HEK293 (cell line): ENCODE measurements at regions not wholly inside any gene's neighbourhood (a gene's known extent, or its start where the extent isn't known, plus 50 kb on each side); places are given as distances from the start of the nearest gene placed in this dataset.
A peak's percentile ranks its signal among the peaks of the same experiment; 100 is the strongest.
"Not testable (repeated sequence)": the region's sequence is repeated elsewhere in the genome, so short reads cannot be mapped to it uniquely, and the experiment has no call there.

ENCODE experiments used
- CTCF ChIA-PET: fragments of 350-600 bp; formaldehyde crosslinking; extraction: SDS; loops from one replicate; lab custom pipeline; 2021; ENCODE audit warnings: antibody characterized with exemption; lab: Yijun Ruan, JAX
- POLR2A ChIA-PET: fragments of 300-600 bp; formaldehyde crosslinking; extraction: SDS; loops from one replicate; lab custom pipeline; 2020; ENCODE audit warnings: antibody characterized with exemption, inconsistent platforms; lab: Yijun Ruan, JAX
- H3K27ac ChIP-seq: fragments of 200-500 bp; sonication (Bioruptor generic); 2 replicates; pipeline ENCODE4 v1.5.1; 2014; ENCODE audit warnings: low read depth, low read length, control low read depth, inconsistent platforms; ENCODE audit errors: extremely low read depth
- H3K36me3 ChIP-seq, 2 experiments: fragments of 200-500 bp in 1 of 2; sonication (Bioruptor generic) in 1 of 2; 1 replicate in 1 of 2; 2 replicates in 1 of 2; pipeline ENCODE4 v1.5.1; 2014 to 2017; ENCODE audit warnings: inconsistent platforms in 2 of 2, low read length in 2 of 2; ENCODE audit not compliant: control insufficient read depth in 2 of 2, insufficient read depth in 1 of 2
- H3K4me1 ChIP-seq: fragments of 200-500 bp; sonication (Bioruptor generic); 2 replicates; pipeline ENCODE4 v1.5.1; 2014; ENCODE audit warnings: mild to moderate bottlenecking, low read length, inconsistent platforms; ENCODE audit not compliant: control insufficient read depth, insufficient read depth
- H3K4me3 ChIP-seq: 2 replicates; pipeline ENCODE4 v1.5.1; 2011; ENCODE audit warnings: low read depth, mild to moderate bottlenecking, control low read depth, low read length, moderate library complexity
- H3K9me3 ChIP-seq: fragments of 200-500 bp; sonication (Bioruptor generic); 2 replicates; pipeline ENCODE4 v1.5.1; 2014; ENCODE audit warnings: low read depth, low read length, inconsistent platforms; ENCODE audit not compliant: control insufficient read depth, insufficient read depth
- ATF2 ChIP-seq: fragments of 450-650 bp; formaldehyde crosslinking; IDR thresholded peaks from 2 replicates; pipeline ENCODE4 v1.5.1; 2016; ENCODE audit warnings: missing biosample characterization, missing genetic modification characterization, low read depth
- GLIS2 ChIP-seq: fragments of 450-650 bp; formaldehyde crosslinking; IDR thresholded peaks from 2 replicates; pipeline ENCODE4 v1.5.1; 2016; ENCODE audit warnings: missing biosample characterization, missing genetic modification characterization
- KLF9 ChIP-seq: fragments of 450-650 bp; formaldehyde crosslinking; IDR thresholded peaks from 2 replicates; pipeline ENCODE4 v1.5.1; 2016; ENCODE audit warnings: missing biosample characterization, missing genetic modification characterization, low read depth
- OVOL3 ChIP-seq: fragments of 450-650 bp; formaldehyde crosslinking; IDR thresholded peaks from 2 replicates; pipeline ENCODE4 v1.5.1; 2016; ENCODE audit warnings: missing biosample characterization, missing genetic modification characterization
- SCRT2 ChIP-seq: fragments of 450-650 bp; formaldehyde crosslinking; IDR thresholded peaks from 2 replicates; pipeline ENCODE4 v1.5.1; 2016; ENCODE audit warnings: missing biosample characterization, missing genetic modification characterization
- SETDB1 ChIP-seq: IDR thresholded peaks from one replicate; pipeline ENCODE4 v1.6.1; 2017; ENCODE audit warnings: mild to moderate bottlenecking, low read length, moderate library complexity, mixed read lengths; ENCODE audit not compliant: insufficient read length
- ZBTB17 ChIP-seq: fragments of 450-650 bp; formaldehyde crosslinking; IDR thresholded peaks from 2 replicates; pipeline ENCODE4 v1.5.1; 2016; ENCODE audit warnings: missing biosample characterization, missing genetic modification characterization
- ZBTB20 ChIP-seq: fragments of 450-650 bp; formaldehyde crosslinking; IDR thresholded peaks from 2 replicates; pipeline ENCODE4 v1.5.1; 2016; ENCODE audit warnings: missing biosample characterization, missing genetic modification characterization
- ZBTB21 ChIP-seq: fragments of 450-650 bp; formaldehyde crosslinking; IDR thresholded peaks from 2 replicates; pipeline ENCODE4 v1.5.1; 2017; ENCODE audit warnings: missing biosample characterization, missing genetic modification characterization
- ZBTB7A ChIP-seq: fragments of 450-650 bp; formaldehyde crosslinking; IDR thresholded peaks from 2 replicates; pipeline ENCODE4 v1.5.1; 2016; ENCODE audit warnings: low read depth, missing biosample characterization, missing genetic modification characterization
- ZNF132 ChIP-seq: fragments of 450-650 bp; formaldehyde crosslinking; IDR thresholded peaks from 2 replicates; pipeline ENCODE4 v1.5.1; 2017; ENCODE audit warnings: missing biosample characterization, missing genetic modification characterization, borderline replicate concordance
- ZNF311 ChIP-seq: fragments of 450-650 bp; formaldehyde crosslinking; IDR thresholded peaks from 2 replicates; pipeline ENCODE4 v1.5.1; 2017; ENCODE audit warnings: missing biosample characterization, missing genetic modification characterization, borderline replicate concordance
- ZNF366 ChIP-seq: fragments of 450-650 bp; formaldehyde crosslinking; conservative IDR thresholded peaks from 2 replicates; pipeline ENCODE4 v1.5.1; 2016; ENCODE audit warnings: missing biosample characterization, missing genetic modification characterization
- ZNF449 ChIP-seq: fragments of 450-650 bp; formaldehyde crosslinking; IDR thresholded peaks from 2 replicates; pipeline ENCODE4 v1.5.1; 2017; ENCODE audit warnings: missing biosample characterization, mild to moderate bottlenecking, missing genetic modification characterization, moderate library complexity
- ZNF514 ChIP-seq: fragments of 450-650 bp; formaldehyde crosslinking; IDR thresholded peaks from 2 replicates; pipeline ENCODE4 v1.5.1; 2016; ENCODE audit warnings: missing biosample characterization, missing genetic modification characterization
- ZNF629 ChIP-seq: fragments of 450-650 bp; formaldehyde crosslinking; IDR thresholded peaks from 2 replicates; pipeline ENCODE4 v1.5.1; 2017; ENCODE audit warnings: missing biosample characterization, missing genetic modification characterization
- ZNF654 ChIP-seq: fragments of 450-650 bp; formaldehyde crosslinking; IDR thresholded peaks from 2 replicates; pipeline ENCODE4 v1.5.1; 2016; ENCODE audit warnings: low read depth, missing biosample characterization, missing genetic modification characterization
- ZNF660 ChIP-seq: fragments of 450-650 bp; IDR thresholded peaks from 2 replicates; pipeline ENCODE4 v1.5.1; 2018; ENCODE audit warnings: missing biosample characterization, mild to moderate bottlenecking, missing genetic modification characterization
- ZNF707 ChIP-seq: fragments of 450-650 bp; formaldehyde crosslinking; IDR thresholded peaks from 2 replicates; pipeline ENCODE4 v1.5.1; 2016; ENCODE audit warnings: missing biosample characterization, missing genetic modification characterization
- ZSCAN23 ChIP-seq: fragments of 450-650 bp; formaldehyde crosslinking; IDR thresholded peaks from 2 replicates; pipeline ENCODE4 v1.5.1; 2016; ENCODE audit warnings: missing biosample characterization, missing genetic modification characterization

GRCh38 chrX:13441608-13442007 is 121.8 kb upstream of the ATXN3L start:
- POLR2A ChIA-PET, H3K4me3 ChIP-seq, H3K36me3 ChIP-seq, H3K9me3 ChIP-seq, H3K4me1 ChIP-seq, CTCF ChIA-PET, H3K27ac ChIP-seq: not testable (repeated sequence)

GRCh38 chrX:13440176-13440575 is 120.3 kb upstream of the ATXN3L start:
- H3K9me3 ChIP-seq, result no peaks in the 10 kb centered on the region; the same call in 1 of the 2 replicates
- H3K4me3 ChIP-seq, result no peak overlapping the region
- POLR2A ChIA-PET, result no interaction called here
- no peak for TF ChIP-seq GLIS2 (tag by site-specific recombination)
- TF ChIP-seq ZBTB17 (tag by site-specific recombination), result no peak
- no peaks in the 10 kb centered on the region for H3K36me3 ChIP-seq
- H3K27ac ChIP-seq, result no peak overlapping the region
- CTCF ChIA-PET, result interaction anchor here (1.2 kb wide), 1 partner anchor 493 kb away, joined by 3 read pairs; no protein-coding TSS in a partner anchor
- H3K4me1 ChIP-seq, result no peaks in the 10 kb centered on the region

GRCh38 chrX:13433298-13433605 is 113.4 kb upstream of the ATXN3L start:
- no peaks in the 10 kb centered on the region; the same call in 1 of the 2 replicates for H3K9me3 ChIP-seq
- H3K36me3 ChIP-seq, result no peaks in the 10 kb centered on the region
- TF ChIP-seq SETDB1 (peak; percentile 16), ZNF654 (tag by site-specific recombination) (no peak)
- CTCF ChIA-PET, result no interaction called here
- no peak overlapping the region for H3K4me3 ChIP-seq
- POLR2A ChIA-PET, result no interaction called here
- peaks cover 8% of the 10 kb centered on the region for H3K4me1 ChIP-seq
- no peak overlapping the region for H3K27ac ChIP-seq

- no peaks in the 10 kb centered on the region for H3K36me3 ChIP-seq
- H3K27ac ChIP-seq, result no peak overlapping the region
- no peaks in the 10 kb centered on the region for H3K9me3 ChIP-seq
- H3K4me3 ChIP-seq, result no peak overlapping the region
- peaks cover 8% of the 10 kb centered on the region for H3K4me1 ChIP-seq
- no peak for TF ChIP-seq ZNF707
- TF ChIP-seq ZNF660 (tag by site-specific recombination), result no peak
- TF ChIP-seq ZNF514 (tag by site-specific recombination), result no peak
- no peak for TF ChIP-seq SCRT2
- TF ChIP-seq ZNF311, result no peak
- TF ChIP-seq, all 188 proteins: peak for 0
- ChIA-PET POLR2A (interaction anchor here (0.5 to 0.7 kb wide), 2 partner anchors 14 to 331 kb away, joined by 3 to 4 read pairs; no protein-coding TSS in a partner anchor), CTCF (interaction anchor here (0.5 to 1.0 kb wide), 4 partner anchors 10 to 577 kb away, joined by 3 to 7 read pairs (median 3); no protein-coding TSS in a partner anchor)
Observed at GRCh38 chrX:13432414-13433297, 112.8 kb upstream of the ATXN3L start.

GRCh38 chrX:13430136-13430827 is 110.4 kb upstream of the ATXN3L start:
- POLR2A ChIA-PET, result interaction anchor here (1.2 kb wide), 1 partner anchor 484 kb away, joined by 3 read pairs; no protein-coding TSS in a partner anchor
- Histone ChIP-seq H3K9me3 (no peaks in the 10 kb centered on the region), H3K4me1 (peaks cover 8% of the 10 kb centered on the region), H3K36me3 (no peaks in the 10 kb centered on the region), H3K4me3 (no peak overlapping the region), H3K27ac (no peak overlapping the region)
- CTCF ChIA-PET, result interaction anchor here (0.7 to 1.2 kb wide), 3 partner anchors 15 to 61 kb away, joined by 3 to 4 read pairs (median 4); no protein-coding TSS in a partner anchor
- TF ChIP-seq ATF2 (tag by site-specific recombination) (peak; percentile 86), ZBTB21 (0 out of 2 replicates have a peak, but pooled peaks have one; percentile 61), ZNF629 (peak; percentile 61; the same call in 1 of the 2 replicates), ZNF132 (tag by site-specific recombination) (no peak), OVOL3 (no peak), KLF9 (no peak), ZNF366 (tag by site-specific recombination) (0 out of 2 replicates have a peak, but pooled peaks have one; percentile 24), ZNF449 (tag by site-specific recombination) (no peak), ZSCAN23 (no peak), ZBTB7A (tag by site-specific recombination) (no peak), ZBTB20 (tag by site-specific recombination) (0 out of 2 replicates have a peak, but pooled peaks have one; percentile 15)
